GM12891 (cell line): ENCODE measurements at regions not wholly inside any gene's neighbourhood (a gene's known extent, or its start where the extent isn't known, plus 50 kb on each side); places are given as distances from the start of the nearest gene placed in this dataset.

ENCODE experiments used
- PAX5 ChIP-seq: IDR thresholded peaks from 2 replicates; pipeline ENCODE4 v1.6.1; 2011; ENCODE audit warnings: low read length, moderate library complexity, mild to moderate bottlenecking; ENCODE audit not compliant: insufficient read depth, severe bottlenecking
- POLR2A ChIP-seq: IDR thresholded peaks from 2 replicates; pipeline ENCODE4 v1.6.1; 2011; ENCODE audit warnings: low read depth, low read length, control low read depth
- POLR2AphosphoS5 ChIP-seq: IDR thresholded peaks from 2 replicates; pipeline ENCODE4 v1.6.1; 2011; ENCODE audit warnings: low read depth, low read length, control low read depth
- POU2F2 ChIP-seq: IDR thresholded peaks from 2 replicates; pipeline ENCODE4 v1.6.1; 2011; ENCODE audit warnings: low read depth, mild to moderate bottlenecking, control low read depth, low read length, moderate library complexity
- SPI1 ChIP-seq: IDR thresholded peaks from 2 replicates; pipeline ENCODE4 v1.6.1; 2011; ENCODE audit warnings: low read depth, low read length, control low read depth
- TAF1 ChIP-seq: IDR thresholded peaks from 2 replicates; pipeline ENCODE4 v1.6.1; 2011; ENCODE audit warnings: low read depth, low read length, control low read depth

DNA sequence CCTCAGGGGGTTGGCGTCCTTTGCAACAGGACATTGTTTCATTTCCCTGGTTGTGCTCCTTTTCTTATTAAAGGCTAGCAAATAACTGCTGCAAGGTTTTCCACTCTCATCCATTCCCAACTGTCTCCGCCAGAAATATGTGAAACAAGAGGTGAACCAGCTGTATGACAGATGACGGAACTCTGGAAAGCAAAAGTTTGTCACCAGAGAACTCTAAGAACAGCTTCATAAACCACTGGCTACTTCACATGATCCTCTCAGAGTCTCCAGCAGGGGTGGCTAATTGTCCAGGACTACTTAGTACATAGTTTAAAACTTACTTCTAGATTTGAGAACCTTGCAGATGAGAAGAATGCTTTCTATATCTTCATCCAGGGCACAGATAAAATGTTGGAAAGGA is 195.9 kb upstream of the RAD23B start:
- TF ChIP-seq POLR2A (no peak), POLR2AphosphoS5 (no peak), TAF1 (no peak), POU2F2 (no peak), SPI1 (no peak), PAX5 (no peak)
